Endodermal cell (in vitro differentiated cells): ENCODE measurements at regions not wholly inside any gene's neighbourhood (a gene's known extent, or its start where the extent isn't known, plus 50 kb on each side); places are given as distances from the start of the nearest gene placed in this dataset.

Source experiments
- DNase-seq: peaks from one replicate; pipeline ENCODE4 v3.0.0-alpha.2; 2017
- H3K27ac ChIP-seq: 2 replicates; pipeline ENCODE4 v1.5.1; 2013; ENCODE audit warnings: mild to moderate bottlenecking, low read depth, low read length, moderate library complexity
- H3K27me3 ChIP-seq: 2 replicates; pipeline ENCODE4 v1.6.1; 2013; ENCODE audit warnings: mild to moderate bottlenecking, low read length, moderate library complexity; ENCODE audit not compliant: insufficient read depth, control insufficient read depth, poor library complexity, severe bottlenecking
- H3K36me3 ChIP-seq: 2 replicates; pipeline ENCODE4 v1.7.0; 2013; ENCODE audit warnings: mild to moderate bottlenecking, low read length, moderate library complexity; ENCODE audit not compliant: control insufficient read depth, insufficient read depth
- H3K4me1 ChIP-seq: one replicate; pipeline ENCODE4 v1.7.0; 2013; ENCODE audit warnings: low read length; ENCODE audit not compliant: control insufficient read depth, insufficient read depth
- H3K4me3 ChIP-seq: 2 replicates; pipeline ENCODE4 v1.5.1; 2013; ENCODE audit warnings: mild to moderate bottlenecking, low read length, moderate library complexity
- H3K9ac ChIP-seq: 2 replicates; pipeline ENCODE4 v1.6.1; 2013; ENCODE audit warnings: mild to moderate bottlenecking, low read length, moderate library complexity; ENCODE audit not compliant: poor library complexity, severe bottlenecking; ENCODE audit errors: extremely low read depth
- H3K9me3 ChIP-seq: 2 replicates; pipeline ENCODE4 v1.6.1; 2013; ENCODE audit warnings: mild to moderate bottlenecking, low read length, moderate library complexity; ENCODE audit not compliant: control insufficient read depth
- H3K27ac Mint-ChIP-seq: 2 replicates; pipeline ENCODE4 v1.8.0; 2020; ENCODE audit warnings: mixed read lengths
- H3K27me3 Mint-ChIP-seq: 2 replicates; pipeline ENCODE4 v1.8.0; 2021; ENCODE audit warnings: mild to moderate bottlenecking, mixed read lengths; ENCODE audit not compliant: insufficient read depth
- H3K36me3 Mint-ChIP-seq: 2 replicates; pipeline ENCODE4 v1.8.0; 2020; ENCODE audit warnings: low read depth, mixed read lengths
- H3K4me1 Mint-ChIP-seq: 2 replicates; pipeline ENCODE4 v1.8.0; 2020; ENCODE audit warnings: mixed read lengths
- H3K4me3 Mint-ChIP-seq: 2 replicates; pipeline ENCODE4 v1.8.0; 2020; ENCODE audit warnings: mild to moderate bottlenecking, moderate library complexity, mixed read lengths
- H3K9me3 Mint-ChIP-seq: 2 replicates; pipeline ENCODE4 v1.8.0; 2020; ENCODE audit warnings: mild to moderate bottlenecking, mixed read lengths
- CTCF ChIP-seq: fragments of 200-600 bp; sonication (generic); conservative IDR thresholded peaks from 2 replicates; pipeline ENCODE4 v1.5.0; 2021; ENCODE audit warnings: antibody characterized with exemption, mild to moderate bottlenecking
- WGBS, 2 experiments: methylation state at CpG; one replicate each; pipeline versions ENCODE4 v1.1.5 to v1.1.7; 2013; ENCODE audit warnings: missing lambda C conversion rate in 2 of 2, mixed read lengths in 1 of 2; ENCODE audit not compliant: insufficient coverage in 1 of 2, insufficient read length in 1 of 2; 5-methylcytosine and 5-hydroxymethylcytosine counted together

- no peaks in the 10 kb centered on the region for H3K4me1 ChIP-seq
- DNase-seq: peak; percentile 17
- peaks cover 47% of the 10 kb centered on the region for H3K9me3 Mint-ChIP-seq
- no peak overlapping the region for H3K4me3 ChIP-seq
- H3K36me3 Mint-ChIP-seq: no peaks in the 10 kb centered on the region
- no peaks in the 10 kb centered on the region for H3K27me3 Mint-ChIP-seq
- H3K27ac Mint-ChIP-seq: no peak overlapping the region
- H3K9me3 ChIP-seq: no peaks in the 10 kb centered on the region
- peaks cover 5% of the 10 kb centered on the region for H3K4me1 Mint-ChIP-seq
- H3K36me3 ChIP-seq: no peaks in the 10 kb centered on the region
- no peaks in the 10 kb centered on the region for H3K27me3 ChIP-seq
- no peak overlapping the region for H3K9ac ChIP-seq
- no peak overlapping the region for H3K4me3 Mint-ChIP-seq
- 92 to 100% methylated on average over 2 to 11 of the region's 11 CpGs for WGBS, 2 experiments
- no peak for TF ChIP-seq CTCF
- no peak overlapping the region for H3K27ac ChIP-seq
Observed at GRCh38 chrX:69027181-69028005, 137.9 kb downstream of the PJA1 start.

GRCh38 chrX:69025802-69026301 is 139.4 kb downstream of the PJA1 start:
- Histone ChIP-seq H3K36me3 (no peaks in the 10 kb centered on the region), H3K4me1 (no peaks in the 10 kb centered on the region), H3K9me3 (no peaks in the 10 kb centered on the region), H3K27ac (no peak overlapping the region), H3K4me3 (no peak overlapping the region), H3K9ac (no peak overlapping the region), H3K27me3 (no peaks in the 10 kb centered on the region)
- no peaks in the 10 kb centered on the region for H3K36me3 Mint-ChIP-seq
- 92% methylated on average over 4 of the region's 4 CpGs for WGBS, 2 experiments
- no peak overlapping the region for H3K4me3 Mint-ChIP-seq
- no peak overlapping the region for H3K27ac Mint-ChIP-seq
- peaks cover 42% of the 10 kb centered on the region for H3K9me3 Mint-ChIP-seq
- no peaks in the 10 kb centered on the region for H3K27me3 Mint-ChIP-seq
- peaks cover 5% of the 10 kb centered on the region for H3K4me1 Mint-ChIP-seq
- peak; percentile 14 for DNase-seq
- TF ChIP-seq CTCF: no peak

- peaks cover 4% of the 10 kb centered on the region for H3K4me1 Mint-ChIP-seq
- no peaks in the 10 kb centered on the region for H3K36me3 ChIP-seq
- peak; percentile 70 for DNase-seq
- H3K9me3 ChIP-seq: no peaks in the 10 kb centered on the region
- no peak overlapping the region for H3K4me3 Mint-ChIP-seq
- H3K27ac ChIP-seq: no peak overlapping the region
- 86% methylated on average over 4 of the region's 4 CpGs; no CpG with 5 or more reads in 1 of the 2 experiments for WGBS, 2 experiments
- no peak for TF ChIP-seq CTCF
- H3K9me3 Mint-ChIP-seq: peaks cover 40% of the 10 kb centered on the region
- H3K9ac ChIP-seq: no peak overlapping the region
- no peak overlapping the region for H3K27ac Mint-ChIP-seq
- H3K4me3 ChIP-seq: no peak overlapping the region
- no peaks in the 10 kb centered on the region for H3K27me3 ChIP-seq
- no peaks in the 10 kb centered on the region for H3K36me3 Mint-ChIP-seq
- H3K27me3 Mint-ChIP-seq: no peaks in the 10 kb centered on the region
- no peaks in the 10 kb centered on the region for H3K4me1 ChIP-seq
Observed at GRCh38 chrX:69024931-69025330, 140.3 kb downstream of the PJA1 start.
